Tibial nerve (tissue), 3 donors: ENCODE measurements at regions not wholly inside any gene's neighbourhood (a gene's known extent, or its start where the extent isn't known, plus 50 kb on each side); places are given as distances from the start of the nearest gene placed in this dataset.
"Not testable (repeated sequence)": the region's sequence is repeated elsewhere in the genome, so short reads cannot be mapped to it uniquely, and the experiment has no call there.

Source experiments
- POLR2A ChIP-seq, 2 donors: fragments of 450-650 bp; IDR thresholded peaks; one replicate each; pipeline ENCODE4 v1.6.1; 2017; ENCODE audit warnings: antibody characterized with exemption in 2 of 2, mild to moderate bottlenecking in 2 of 2, moderate library complexity in 2 of 2
- TF ChIP-seq, protein P1 (sequence below), 5 experiments: fragments of 200-600 bp in 3 of 5; fragments of 450-650 bp in 2 of 5; sonication (generic) in 3 of 5; IDR thresholded peaks; one replicate each; pipeline ENCODE4 v1.5.1; 2016 to 2019; ENCODE audit warnings: antibody characterized with exemption in 5 of 5, mild to moderate bottlenecking in 3 of 5, moderate library complexity in 2 of 5

DNA sequence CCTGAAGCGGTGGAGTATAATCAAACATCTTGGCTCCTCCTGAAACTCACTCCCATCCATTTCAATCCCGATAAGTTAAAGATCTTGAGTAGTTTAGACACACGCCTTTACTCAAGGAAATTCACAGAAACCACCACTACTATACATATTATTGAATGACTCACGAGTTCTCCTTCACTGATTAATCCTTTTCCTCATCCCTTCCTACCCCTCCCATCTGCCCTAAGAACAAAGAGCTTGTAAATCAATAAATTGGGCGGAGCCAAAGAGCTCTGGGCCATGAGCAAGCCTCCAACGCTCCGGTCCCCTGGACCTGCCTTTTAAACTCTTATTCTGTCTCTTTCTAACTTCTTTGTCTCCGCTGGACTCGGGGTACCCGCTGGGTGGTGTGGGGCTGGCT is 695.4 kb upstream of the SLIT2 start:
- not testable (repeated sequence) for TF ChIP-seq POLR2A (IDR thresholded peaks at IDR 0.05)
- TF ChIP-seq, protein P1, sequence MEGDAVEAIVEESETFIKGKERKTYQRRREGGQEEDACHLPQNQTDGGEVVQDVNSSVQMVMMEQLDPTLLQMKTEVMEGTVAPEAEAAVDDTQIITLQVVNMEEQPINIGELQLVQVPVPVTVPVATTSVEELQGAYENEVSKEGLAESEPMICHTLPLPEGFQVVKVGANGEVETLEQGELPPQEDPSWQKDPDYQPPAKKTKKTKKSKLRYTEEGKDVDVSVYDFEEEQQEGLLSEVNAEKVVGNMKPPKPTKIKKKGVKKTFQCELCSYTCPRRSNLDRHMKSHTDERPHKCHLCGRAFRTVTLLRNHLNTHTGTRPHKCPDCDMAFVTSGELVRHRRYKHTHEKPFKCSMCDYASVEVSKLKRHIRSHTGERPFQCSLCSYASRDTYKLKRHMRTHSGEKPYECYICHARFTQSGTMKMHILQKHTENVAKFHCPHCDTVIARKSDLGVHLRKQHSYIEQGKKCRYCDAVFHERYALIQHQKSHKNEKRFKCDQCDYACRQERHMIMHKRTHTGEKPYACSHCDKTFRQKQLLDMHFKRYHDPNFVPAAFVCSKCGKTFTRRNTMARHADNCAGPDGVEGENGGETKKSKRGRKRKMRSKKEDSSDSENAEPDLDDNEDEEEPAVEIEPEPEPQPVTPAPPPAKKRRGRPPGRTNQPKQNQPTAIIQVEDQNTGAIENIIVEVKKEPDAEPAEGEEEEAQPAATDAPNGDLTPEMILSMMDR (IDR thresholded peaks at IDR 0.05) = not testable (repeated sequence)
